Activated T-helper 9 cell treated with anti-CD3 and anti-CD28 coated beads, Interleukin-2, amount 50 U/mL, for 16 hours (primary cell): ENCODE measurements at regions not wholly inside any gene's neighbourhood (a gene's known extent, or its start where the extent isn't known, plus 50 kb on each side); places are given as distances from the start of the nearest gene placed in this dataset.

ENCODE experiments used
- DNase-seq: peaks from one replicate; pipeline ENCODE4 v3.0.0-alpha.2; 2020; ENCODE audit warnings: low read depth

- DNase-seq = no peak
Observed at GRCh38 chr12:91921555-91921954, 224.1 kb downstream of the BTG1 start.

GRCh38 chr12:91920741-91921140, 224.9 kb downstream of the BTG1 start:
- DNase-seq = no peak

DNA sequence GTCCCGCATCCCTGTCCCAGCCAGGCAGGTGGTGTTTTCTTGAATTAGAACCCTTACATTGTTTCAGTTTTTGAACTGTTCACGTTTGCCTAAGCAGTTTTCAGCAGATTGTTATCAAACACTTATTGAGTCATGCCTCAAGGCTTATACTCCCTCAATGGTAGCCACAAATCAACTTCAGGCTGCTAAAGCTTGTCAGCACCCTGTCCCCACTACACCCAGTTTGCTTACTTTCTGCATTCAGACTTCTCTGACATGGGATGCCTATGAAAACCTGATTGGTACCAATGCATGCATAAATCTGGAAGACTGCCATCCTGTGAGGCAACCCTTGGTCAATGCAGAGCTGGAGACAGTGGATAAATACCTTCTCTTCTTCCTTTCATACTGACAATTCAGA, 225.4 kb downstream of the BTG1 start:
- DNase-seq = no peak

GRCh38 chr12:91918431-91918830, 227.2 kb downstream of the BTG1 start:
- DNase-seq = no peak

GRCh38 chr12:91914701-91915100, 230.9 kb downstream of the BTG1 start:
- DNase-seq = no peak

- no peak for DNase-seq
Observed at GRCh38 chr12:91913651-91914050, 232.0 kb downstream of the BTG1 start.

GRCh38 chr12:91913124-91913523, 232.5 kb downstream of the BTG1 start:
- DNase-seq = no peak

GRCh38 chr12:91912178-91912577, 233.5 kb downstream of the BTG1 start:
- DNase-seq = no peak

DNA sequence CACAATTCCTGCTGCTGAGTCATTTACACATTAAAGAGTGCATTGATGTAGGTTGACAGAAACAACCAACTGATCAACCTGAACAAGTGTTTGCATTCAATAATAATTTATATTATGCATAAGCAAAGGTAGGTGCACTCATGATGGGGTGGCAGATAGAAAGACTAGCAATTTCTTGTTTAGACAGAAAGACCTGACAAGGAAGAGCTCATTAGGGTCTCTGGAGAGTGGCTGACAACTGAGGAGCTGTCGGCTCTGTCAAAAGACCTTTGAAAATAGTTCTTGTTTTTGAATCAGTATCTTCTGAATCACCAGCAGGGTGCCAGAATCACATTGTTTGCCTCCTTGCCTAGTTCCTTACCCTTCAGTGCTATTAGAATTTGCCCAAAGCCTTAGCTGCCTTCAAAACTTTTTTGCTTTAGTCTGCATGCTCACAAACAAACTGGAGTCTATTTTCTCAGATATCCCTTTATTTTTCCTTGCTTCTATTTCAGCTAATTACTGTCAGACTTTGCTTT, 234.7 kb downstream of the BTG1 start:
- DNase-seq = no peak

DNA sequence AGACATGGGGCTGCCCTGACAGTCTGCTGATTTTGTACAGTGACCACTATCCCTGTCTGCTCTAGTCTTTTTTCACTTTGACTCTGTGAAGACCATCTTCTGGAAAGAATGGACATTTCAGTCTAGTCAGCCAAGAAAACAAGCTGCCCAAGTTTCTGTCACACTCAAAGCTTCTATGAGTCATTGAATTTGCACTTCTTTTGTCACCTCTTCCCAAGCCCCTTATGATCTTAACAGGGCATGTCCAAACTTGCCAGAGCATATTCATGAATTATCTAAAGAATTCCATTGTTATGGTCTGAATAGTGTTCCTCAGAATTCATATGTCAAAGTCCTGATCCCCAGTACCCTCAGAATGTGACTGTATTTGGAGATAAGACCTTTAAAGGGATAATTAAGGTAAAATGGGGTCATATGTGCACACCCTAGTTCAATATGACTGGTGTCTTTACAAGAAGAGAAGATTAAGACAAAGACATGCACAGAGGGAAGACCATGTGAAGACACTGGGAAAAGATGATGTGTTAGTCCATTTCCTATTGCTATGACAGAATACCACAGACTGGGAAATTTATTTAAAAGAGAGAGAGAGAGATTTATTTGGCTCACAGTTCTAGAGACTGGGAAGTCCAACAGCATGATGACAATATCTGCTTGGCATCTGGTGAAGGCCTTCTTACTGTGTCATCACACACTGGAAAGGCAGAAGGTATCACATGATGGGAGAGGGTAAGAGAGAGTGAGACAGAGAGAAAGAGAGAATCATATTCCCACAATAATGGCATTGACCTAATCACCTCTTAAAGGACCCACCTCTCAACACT, 242.6 kb downstream of the BTG1 start:
- DNase-seq = no peak

DNA sequence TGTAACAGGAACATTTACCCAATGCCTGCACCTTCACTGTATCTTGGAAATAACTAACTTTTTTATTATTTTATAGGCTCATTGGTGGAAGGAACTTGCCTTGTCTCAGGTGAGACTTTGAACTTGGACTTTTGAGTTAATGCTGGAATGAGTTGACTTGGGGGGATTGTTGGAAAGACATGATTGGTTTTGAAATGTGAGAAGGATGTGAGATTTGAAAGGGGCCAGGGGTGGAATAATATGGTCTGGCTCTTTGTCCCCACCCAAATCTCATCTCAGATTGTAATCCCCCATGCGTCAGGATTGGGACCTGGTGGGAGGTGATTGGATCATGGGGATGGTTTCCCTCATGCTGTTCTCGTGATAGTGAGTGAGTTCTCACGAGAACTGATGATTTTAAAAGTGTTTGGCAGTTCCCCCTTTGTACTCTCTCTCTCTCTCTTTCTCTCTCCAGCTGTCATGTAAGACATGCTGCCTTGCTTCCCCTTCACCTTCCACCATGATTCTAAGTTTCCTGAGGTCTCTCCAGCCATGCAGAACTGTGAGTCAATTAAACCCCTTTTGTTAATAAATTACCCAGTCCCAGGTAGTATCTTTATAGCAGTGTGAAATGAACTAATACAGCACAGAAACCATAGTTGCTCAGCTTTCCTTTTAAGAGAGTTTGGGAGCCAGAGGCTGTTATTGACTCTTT, 244.1 kb downstream of the BTG1 start:
- no peak for DNase-seq

DNA sequence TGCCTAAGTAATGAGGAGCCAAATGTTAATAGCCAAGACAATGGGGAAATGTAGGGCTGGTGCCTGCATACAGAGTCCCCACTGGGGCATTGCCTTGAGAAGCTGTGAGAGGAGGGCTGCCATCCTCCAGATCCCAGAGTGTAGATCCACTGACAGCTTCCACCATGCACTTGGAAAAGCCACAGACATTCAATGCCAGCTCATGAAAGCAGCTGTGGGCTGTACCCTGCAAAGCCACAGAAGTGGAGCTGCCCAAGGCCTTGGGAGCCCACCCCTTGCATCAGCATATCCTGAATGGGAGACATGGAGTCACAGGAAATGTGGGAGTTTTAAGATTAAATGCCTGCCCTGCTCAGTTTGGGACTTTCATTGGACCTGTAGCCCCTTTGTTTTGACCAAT, 244.7 kb downstream of the BTG1 start:
- DNase-seq = no peak

DNA sequence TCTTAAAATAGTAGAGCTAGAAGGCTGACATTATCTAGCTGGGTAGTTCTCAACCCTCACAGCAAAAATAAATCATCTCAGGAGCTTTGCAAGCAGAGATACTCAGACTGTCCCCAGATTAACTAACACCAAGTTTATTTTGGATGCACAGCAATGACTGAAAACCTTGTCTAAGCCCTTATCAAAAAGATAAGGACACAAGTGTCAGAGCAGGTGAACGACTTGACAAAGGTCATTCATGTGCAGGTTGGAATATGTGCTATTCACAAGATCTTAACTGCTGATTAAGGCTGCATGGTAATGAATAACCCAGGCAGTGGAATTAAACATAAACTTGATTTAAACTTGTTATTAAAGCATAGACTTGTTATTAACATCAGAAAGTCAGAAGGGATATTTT, 246.6 kb downstream of the BTG1 start:
- DNase-seq = no peak

DNA sequence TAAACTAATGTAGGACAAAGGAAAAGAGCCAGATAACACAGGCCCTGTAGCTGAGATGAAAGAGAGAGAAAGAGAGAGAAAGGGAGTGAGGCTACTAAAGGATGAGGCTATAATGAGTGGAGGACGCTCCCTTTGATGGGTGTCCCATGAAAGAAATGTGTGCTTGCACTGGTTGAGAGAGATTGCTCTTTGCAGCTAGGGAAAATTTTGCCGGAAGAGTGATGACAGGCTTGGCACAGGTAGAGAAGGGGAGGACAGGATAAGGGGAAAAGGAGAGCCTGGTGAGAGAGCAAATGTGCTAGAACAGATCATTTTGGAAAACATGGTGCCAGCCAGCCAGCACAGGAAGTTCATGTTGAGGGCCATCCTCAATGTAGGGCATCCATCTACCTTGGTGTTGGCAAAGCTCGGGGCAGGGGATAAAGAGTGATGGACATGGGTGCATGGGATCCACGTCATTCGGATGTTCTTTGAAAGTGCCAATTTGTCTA, 248.6 kb downstream of the BTG1 start:
- no peak for DNase-seq

DNA sequence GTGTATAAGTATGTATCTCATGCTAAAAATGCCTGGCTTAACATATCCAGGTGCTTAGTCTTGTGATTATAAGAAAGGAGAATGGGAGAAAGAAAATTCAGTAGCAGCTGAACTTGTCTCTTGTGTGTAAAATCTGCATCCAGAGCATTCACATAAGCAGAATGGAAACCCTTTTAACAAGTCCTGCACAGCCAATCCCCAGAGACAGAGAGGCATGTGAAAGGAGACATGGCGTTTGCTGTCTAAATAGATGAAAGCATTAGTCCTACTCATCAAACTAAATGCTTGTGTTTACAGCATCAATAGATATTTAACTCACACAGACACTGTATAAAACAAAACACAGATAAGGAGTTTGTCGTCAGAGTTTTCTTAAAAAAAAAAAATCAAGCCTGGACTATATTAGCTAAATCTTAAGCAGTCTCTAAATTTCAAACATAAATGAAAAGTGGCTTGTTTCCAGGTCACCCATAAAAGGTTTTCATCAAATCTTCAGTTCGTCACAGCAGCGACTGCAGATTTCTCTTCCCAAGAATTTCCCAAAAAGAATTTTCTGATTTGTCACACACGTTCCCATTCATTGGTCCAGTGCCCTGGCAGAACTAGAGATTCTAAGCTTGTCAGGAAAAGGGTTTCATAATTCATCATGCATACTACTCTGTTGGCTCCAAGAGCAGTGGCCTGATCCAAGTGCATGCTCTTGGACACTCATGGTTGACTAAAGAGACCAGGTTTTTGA, 249.2 kb downstream of the BTG1 start:
- DNase-seq = no peak

- no peak for DNase-seq
Observed at GRCh38 chr12:91894911-91895310, 250.7 kb downstream of the BTG1 start.

GRCh38 chr12:91893476-91893875, 252.2 kb downstream of the BTG1 start:
- no peak for DNase-seq

- DNase-seq = no peak
Observed at GRCh38 chr12:91892081-91892855, 253.4 kb downstream of the BTG1 start.

DNA sequence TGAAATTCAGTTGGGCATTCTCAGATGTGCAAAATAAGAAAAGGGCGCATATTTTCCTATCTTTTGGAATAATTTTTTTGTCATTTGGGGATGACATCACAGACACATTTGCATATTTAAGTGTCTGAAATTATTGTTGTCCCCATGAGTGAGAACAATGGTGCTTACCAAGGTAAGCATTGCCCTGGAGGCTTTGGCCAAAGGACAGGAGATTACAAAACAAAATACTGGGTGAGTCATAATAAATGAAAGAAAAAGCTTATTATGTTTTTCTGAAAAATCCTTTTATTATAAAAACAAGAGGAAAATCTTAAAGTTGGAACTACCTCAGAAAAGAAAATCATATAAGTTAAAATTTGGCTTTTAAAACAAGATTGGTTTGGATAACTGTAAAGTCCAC, 254.9 kb downstream of the BTG1 start:
- no peak for DNase-seq

- DNase-seq = no peak
Observed at GRCh38 chr12:91889910-91890309, 255.7 kb downstream of the BTG1 start.

GRCh38 chr12:91889059-91889458, 256.6 kb downstream of the BTG1 start:
- DNase-seq = no peak

DNA sequence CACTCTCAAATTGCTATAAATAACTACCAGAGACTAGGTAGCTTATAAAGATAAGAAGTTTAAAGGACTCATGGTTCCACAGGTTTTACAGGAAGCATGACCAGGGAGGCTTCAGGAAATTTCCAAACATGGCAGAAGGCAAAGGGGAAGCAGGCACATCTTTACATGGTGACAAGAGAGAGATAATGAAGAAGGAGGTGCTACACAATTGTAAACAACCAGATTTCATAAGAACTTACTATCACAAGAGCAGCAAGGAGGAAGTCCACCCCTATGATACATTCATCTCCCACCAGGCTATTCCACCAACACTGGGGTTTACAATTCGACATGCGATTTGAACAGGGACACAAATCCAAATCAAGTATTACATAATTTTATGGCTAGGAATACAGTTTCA, 257.7 kb downstream of the BTG1 start:
- DNase-seq = no peak
